ENCODE measurements at regions not wholly inside any gene's neighbourhood (a gene's known extent, or its start where the extent isn't known, plus 50 kb on each side); places are given as distances from the start of the nearest gene placed in this dataset.
A peak's percentile ranks its signal among the peaks of the same experiment; 100 is the strongest.
"Not testable (repeated sequence)": the region's sequence is repeated elsewhere in the genome, so short reads cannot be mapped to it uniquely, and the experiment has no call there.

GRCh38 chr7:89839329-89839728, 314.9 kb upstream of the STEAP1 start:
- Mint-ChIP-seq H3K9me3 (no peaks in the 10 kb centered on the region), H3K36me3 (no peaks in the 10 kb centered on the region), H3K27ac (no peak overlapping the region), H3K27me3 (no peaks in the 10 kb centered on the region), H3K4me1 (peaks cover 0 to 1% (median 0%) of the 10 kb centered on the region in 3 donors), H3K4me3 (peak overlapping the region in 1 of 4 donors; percentile 43)

GRCh38 chr7:89845952-89846351, 308.3 kb upstream of the STEAP1 start:
- Mint-ChIP-seq H3K9me3 (no peaks in the 10 kb centered on the region), H3K4me3 (no peak overlapping the region), H3K36me3 (no peaks in the 10 kb centered on the region), H3K27me3 (no peaks in the 10 kb centered on the region), H3K4me1 (no peaks in the 10 kb centered on the region), H3K27ac (no peak overlapping the region)

- no peak overlapping the region for H3K4me3 Mint-ChIP-seq
- H3K27ac Mint-ChIP-seq = no peak overlapping the region
- H3K4me1 Mint-ChIP-seq = no peaks in the 10 kb centered on the region
- no peaks in the 10 kb centered on the region for H3K27me3 Mint-ChIP-seq
- no peaks in the 10 kb centered on the region for H3K9me3 Mint-ChIP-seq
- H3K36me3 Mint-ChIP-seq = no peaks in the 10 kb centered on the region
These were observed 305.2 kb upstream of the STEAP1 start for GRCh38 chr7:89849052-89849451.

DNA sequence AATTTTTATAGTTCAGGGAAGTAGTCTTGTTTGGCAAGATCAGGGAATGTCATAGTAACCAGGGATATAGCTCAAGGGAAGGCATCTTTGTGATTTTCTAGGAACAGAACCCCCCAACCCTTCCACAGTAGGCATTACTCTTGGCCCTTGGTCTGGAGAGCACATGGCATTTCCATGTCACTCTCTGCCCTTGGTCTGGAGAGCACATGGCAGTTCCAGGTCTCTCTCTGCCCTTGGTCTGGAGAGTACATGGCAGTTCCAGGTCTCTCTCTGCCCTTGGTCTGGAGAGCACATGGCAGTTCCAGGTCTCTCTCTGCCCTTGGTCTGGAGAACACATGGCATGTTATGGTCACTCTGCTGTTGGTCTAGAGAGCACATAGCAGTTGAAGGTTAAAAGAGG, 297.2 kb upstream of the STEAP1 start:
- H3K4me1 Mint-ChIP-seq, H3K4me3 Mint-ChIP-seq, H3K27me3 Mint-ChIP-seq, H3K27ac Mint-ChIP-seq, H3K36me3 Mint-ChIP-seq: not testable (repeated sequence)
- peaks cover 1 to 17% (median 2%) of the 10 kb centered on the region in 3 donors for H3K9me3 Mint-ChIP-seq

- Mint-ChIP-seq H3K9me3 (peaks cover 1 to 17% (median 2%) of the 10 kb centered on the region in 3 donors), H3K36me3 (no peaks in the 10 kb centered on the region), H3K27me3 (no peaks in the 10 kb centered on the region), H3K4me3 (no peak overlapping the region), H3K4me1 (no peaks in the 10 kb centered on the region), H3K27ac (no peak overlapping the region)
These were observed 296.5 kb upstream of the STEAP1 start for GRCh38 chr7:89857767-89858166.

DNA sequence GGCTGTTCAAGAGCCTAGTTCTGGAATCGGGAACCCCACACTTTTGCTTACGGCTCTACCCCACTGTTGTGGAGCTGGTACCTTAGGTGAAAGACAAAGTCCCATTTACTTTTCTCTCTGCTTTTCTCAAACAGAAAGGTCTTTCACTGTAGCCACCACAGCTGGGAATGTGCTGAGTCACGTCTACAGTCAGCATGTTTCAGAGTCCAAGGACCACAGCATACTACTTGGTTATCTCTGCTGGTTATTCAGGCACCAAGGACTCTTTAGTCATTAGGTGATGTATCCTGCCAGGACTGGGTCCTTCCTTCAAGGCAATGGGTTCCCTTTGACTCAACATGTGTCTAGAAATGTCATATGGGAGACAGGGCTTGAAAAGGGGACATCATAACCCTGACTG, 266.8 kb upstream of the STEAP1 start:
- Mint-ChIP-seq H3K27ac (no peak overlapping the region), H3K9me3 (peaks cover 0 to 4% (median 2%) of the 10 kb centered on the region in 3 donors), H3K4me3 (no peak overlapping the region), H3K36me3 (no peaks in the 10 kb centered on the region), H3K27me3 (no peaks in the 10 kb centered on the region), H3K4me1 (no peaks in the 10 kb centered on the region)

DNA sequence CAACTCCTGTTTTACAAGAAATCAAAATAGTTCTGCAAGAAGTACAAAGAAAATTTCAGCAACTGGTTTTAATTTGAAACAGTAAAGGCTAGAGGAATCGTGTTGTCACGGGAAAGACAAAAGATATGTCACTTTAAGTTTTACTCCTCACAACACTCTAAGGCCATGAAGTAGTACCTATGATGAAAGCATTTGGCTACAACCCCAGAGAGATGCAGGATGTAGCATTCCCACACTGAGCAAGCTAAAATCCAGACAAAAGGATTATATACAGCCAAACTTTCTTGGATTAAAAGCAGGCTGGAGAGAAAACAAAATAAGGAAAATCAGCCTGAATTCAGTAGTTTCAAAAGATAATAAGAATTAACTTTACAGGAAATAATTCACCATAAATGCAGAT, 245.5 kb upstream of the STEAP1 start:
- Mint-ChIP-seq H3K27ac (no peak overlapping the region), H3K4me3 (no peak overlapping the region), H3K27me3 (no peaks in the 10 kb centered on the region), H3K4me1 (no peaks in the 10 kb centered on the region), H3K9me3 (no peaks in the 10 kb centered on the region), H3K36me3 (no peaks in the 10 kb centered on the region)

DNA sequence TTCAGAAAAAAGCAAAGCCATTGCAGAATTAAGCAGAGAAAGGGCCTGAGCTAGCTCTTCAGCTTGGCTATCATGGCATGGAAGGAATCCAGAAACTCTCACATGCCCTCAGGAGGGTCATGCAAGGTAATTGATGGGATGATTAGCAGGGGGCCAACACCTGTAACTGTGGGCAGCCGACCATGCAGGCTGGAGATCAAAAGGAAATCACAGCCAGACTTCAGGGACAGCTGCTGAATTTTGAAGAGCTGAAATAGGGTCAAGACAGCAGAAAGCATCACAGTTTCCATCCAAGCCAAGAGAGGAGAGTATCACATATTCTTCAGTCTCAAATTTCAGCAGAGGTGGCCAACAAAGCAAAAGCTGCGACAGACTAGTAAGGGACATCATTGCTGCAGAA, 239.6 kb upstream of the STEAP1 start:
- Mint-ChIP-seq H3K9me3 (no peaks in the 10 kb centered on the region), H3K36me3 (no peaks in the 10 kb centered on the region), H3K4me3 (no peak overlapping the region), H3K27ac (no peak overlapping the region), H3K27me3 (no peaks in the 10 kb centered on the region), H3K4me1 (no peaks in the 10 kb centered on the region)

- Mint-ChIP-seq H3K4me1 (no peaks in the 10 kb centered on the region), H3K27ac (no peak overlapping the region), H3K9me3 (peaks cover 0 to 2% (median 0%) of the 10 kb centered on the region in 3 donors), H3K36me3 (no peaks in the 10 kb centered on the region), H3K27me3 (no peaks in the 10 kb centered on the region), H3K4me3 (no peak overlapping the region)
These were observed 228.1 kb upstream of the STEAP1 start for GRCh38 chr7:89926194-89926593.

- Mint-ChIP-seq H3K27me3 (no peaks in the 10 kb centered on the region), H3K27ac (no peak overlapping the region), H3K4me3 (no peak overlapping the region), H3K36me3 (no peaks in the 10 kb centered on the region), H3K9me3 (peaks cover 0 to 2% (median 0%) of the 10 kb centered on the region in 3 donors), H3K4me1 (no peaks in the 10 kb centered on the region)
These were observed 227.6 kb upstream of the STEAP1 start for GRCh38 chr7:89926701-89927100.

DNA sequence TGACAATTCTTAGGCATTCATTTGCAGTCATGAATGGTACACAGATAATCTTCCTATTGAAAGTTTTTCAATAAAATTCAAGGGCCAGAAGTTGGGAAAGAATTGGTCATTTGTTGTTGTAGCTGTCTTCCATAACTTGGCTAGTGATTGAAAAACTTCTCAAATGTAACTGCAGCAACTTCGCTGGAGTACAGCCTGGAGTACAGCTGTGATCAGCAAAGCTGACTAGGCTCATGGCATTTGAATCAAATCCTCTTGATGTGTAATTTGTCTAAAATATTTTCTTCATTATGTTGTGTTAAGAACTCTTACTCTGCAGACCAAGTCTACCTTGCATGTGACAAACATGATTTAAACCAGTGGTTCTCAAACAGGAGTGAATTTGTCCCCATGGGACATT, 226.5 kb upstream of the STEAP1 start:
- Mint-ChIP-seq H3K36me3 (no peaks in the 10 kb centered on the region), H3K27ac (no peak overlapping the region), H3K9me3 (peaks cover 0 to 4% (median 0%) of the 10 kb centered on the region in 3 donors)

DNA sequence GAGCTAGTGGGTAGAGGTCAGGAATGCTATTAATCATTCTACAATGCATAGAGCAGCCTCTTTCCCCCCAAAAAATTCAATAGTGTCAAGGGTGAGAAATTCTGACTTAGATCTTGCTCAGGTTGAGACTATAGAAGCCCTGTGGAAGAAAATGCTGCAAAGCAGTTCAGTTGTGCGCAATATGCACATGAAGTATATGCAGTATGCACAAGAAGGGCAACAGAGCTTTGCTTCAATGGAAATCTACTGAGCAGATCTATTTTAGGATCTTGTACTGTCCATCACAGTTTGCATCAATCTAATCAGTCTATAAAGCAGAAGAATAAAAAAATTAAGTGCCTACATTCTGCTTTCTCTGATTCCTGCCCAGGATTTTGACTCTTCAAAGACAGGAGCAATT, 225.8 kb upstream of the STEAP1 start:
- Mint-ChIP-seq H3K36me3 (no peaks in the 10 kb centered on the region), H3K27me3 (no peaks in the 10 kb centered on the region), H3K9me3 (peaks cover 0 to 2% (median 0%) of the 10 kb centered on the region in 3 donors), H3K27ac (no peak overlapping the region), H3K4me1 (no peaks in the 10 kb centered on the region), H3K4me3 (no peak overlapping the region)

More for the DNA sequence above, 226.5 kb upstream of the STEAP1 start:
- H3K4me1 Mint-ChIP-seq = no peaks in the 10 kb centered on the region
- H3K4me3 Mint-ChIP-seq = no peak overlapping the region
- no peaks in the 10 kb centered on the region for H3K27me3 Mint-ChIP-seq

GRCh38 chr7:89934101-89934500, 220.2 kb upstream of the STEAP1 start:
- Mint-ChIP-seq H3K27ac (no peak overlapping the region), H3K9me3 (peaks cover 1 to 4% (median 2%) of the 10 kb centered on the region in 3 donors), H3K4me3 (no peak overlapping the region), H3K4me1 (no peaks in the 10 kb centered on the region), H3K36me3 (no peaks in the 10 kb centered on the region), H3K27me3 (no peaks in the 10 kb centered on the region)

DNA sequence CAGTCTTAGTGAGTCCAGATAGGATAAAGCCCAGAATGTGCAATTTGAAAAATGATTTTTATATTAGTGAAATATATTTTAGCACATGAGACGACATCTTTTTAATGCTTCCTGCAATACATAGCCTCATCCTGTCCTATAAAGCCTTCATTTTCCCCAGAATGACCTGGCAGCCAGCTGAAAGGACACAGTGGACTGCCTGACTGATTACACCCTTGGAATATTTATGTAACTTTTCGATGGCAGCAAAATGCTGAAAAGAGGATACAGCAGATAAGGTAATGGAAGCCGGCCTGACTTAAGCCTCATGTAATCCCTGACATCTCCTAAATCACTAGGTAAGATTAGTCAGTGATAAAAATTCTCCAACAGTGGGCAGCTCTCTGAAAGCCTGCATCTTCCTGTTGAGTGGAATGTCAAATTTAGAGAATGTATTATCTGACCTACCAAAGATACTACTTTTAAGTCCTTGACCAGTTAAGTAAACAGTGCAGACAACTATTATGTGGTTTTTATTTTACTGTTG, 210.7 kb upstream of the STEAP1 start:
- no peaks in the 10 kb centered on the region for H3K27me3 Mint-ChIP-seq
- peaks cover 0 to 6% (median 2%) of the 10 kb centered on the region in 3 donors for H3K9me3 Mint-ChIP-seq
- H3K36me3 Mint-ChIP-seq = no peaks in the 10 kb centered on the region
- no peaks in the 10 kb centered on the region for H3K4me1 Mint-ChIP-seq
- no peak overlapping the region for H3K4me3 Mint-ChIP-seq
- H3K27ac Mint-ChIP-seq = no peak overlapping the region

GRCh38 chr7:89958525-89959068, 195.7 kb upstream of the STEAP1 start:
- Mint-ChIP-seq H3K27me3 (no peaks in the 10 kb centered on the region), H3K36me3 (no peaks in the 10 kb centered on the region), H3K9me3 (peaks cover 0 to 8% (median 2%) of the 10 kb centered on the region in 3 donors), H3K4me3 (no peak overlapping the region), H3K4me1 (no peaks in the 10 kb centered on the region), H3K27ac (no peak overlapping the region)

GRCh38 chr7:89966067-89966664, 188.1 kb upstream of the STEAP1 start:
- Mint-ChIP-seq H3K36me3 (no peaks in the 10 kb centered on the region), H3K27me3 (no peaks in the 10 kb centered on the region), H3K4me1 (peaks cover 0 to 1% (median 0%) of the 10 kb centered on the region in 3 donors), H3K4me3 (no peak overlapping the region), H3K9me3 (peaks cover 0 to 5% (median 4%) of the 10 kb centered on the region in 3 donors), H3K27ac (no peak overlapping the region)

Measured in IgD-negative memory B cell (primary cell).